Liver (tissue), 3 donors: ENCODE measurements at regions not wholly inside any gene's neighbourhood (a gene's known extent, or its start where the extent isn't known, plus 50 kb on each side); places are given as distances from the start of the nearest gene placed in this dataset.

Experiments
- CTCF ChIP-seq: fragments of 150-350 bp; IDR thresholded peaks from 2 replicates; pipeline ENCODE4 v1.5.1; 2017; ENCODE audit warnings: improper control_type of control experiment, low read depth, low read length; ENCODE audit not compliant: missing input control
- GABPA ChIP-seq, 2 donors: IDR thresholded peaks in 1 of 2; conservative IDR thresholded peaks in 1 of 2; 2 replicates each; pipeline ENCODE4 v1.6.1; 2016; ENCODE audit warnings: antibody characterized with exemption in 2 of 2, mild to moderate bottlenecking in 1 of 2, moderate library complexity in 1 of 2
- MAX ChIP-seq: IDR thresholded peaks from 2 replicates; pipeline ENCODE4 v1.6.1; 2016; ENCODE audit warnings: antibody characterized with exemption
- NR2F2 ChIP-seq: IDR thresholded peaks from 2 replicates; pipeline ENCODE4 v1.6.1; 2016; ENCODE audit warnings: antibody characterized with exemption
- REST ChIP-seq: IDR thresholded peaks from 2 replicates; pipeline ENCODE4 v1.6.1; 2016; ENCODE audit warnings: antibody characterized with exemption, mild to moderate bottlenecking
- ZBTB33 ChIP-seq: IDR thresholded peaks from 2 replicates; pipeline ENCODE4 v1.6.1; 2016; ENCODE audit warnings: antibody characterized with exemption
- donor health status: healthy.
- donor health status: healthy.

GRCh38 chr5:43833961-43834360, 231.0 kb downstream of the NNT start:
- TF ChIP-seq CTCF (no peak), REST (no peak), MAX (no peak), ZBTB33 (no peak), GABPA (IDR thresholded peaks at IDR 0.05 in 1 of 2, conservative IDR thresholded peaks at IDR 0.05 in 1 of 2) (no peak), NR2F2 (no peak)
